GM04503 (cell line): ENCODE measurements at regions not wholly inside any gene's neighbourhood (a gene's known extent, or its start where the extent isn't known, plus 50 kb on each side); places are given as distances from the start of the nearest gene placed in this dataset.

Experiments used
- DNase-seq: peaks from one replicate; pipeline ENCODE4 v3.0.0-alpha.2; 2012; ENCODE audit warnings: low read depth

- DNase-seq = no peak
Measured at GRCh38 chr6:88558981-88559380, 392.8 kb upstream of the CNR1 start.

DNA sequence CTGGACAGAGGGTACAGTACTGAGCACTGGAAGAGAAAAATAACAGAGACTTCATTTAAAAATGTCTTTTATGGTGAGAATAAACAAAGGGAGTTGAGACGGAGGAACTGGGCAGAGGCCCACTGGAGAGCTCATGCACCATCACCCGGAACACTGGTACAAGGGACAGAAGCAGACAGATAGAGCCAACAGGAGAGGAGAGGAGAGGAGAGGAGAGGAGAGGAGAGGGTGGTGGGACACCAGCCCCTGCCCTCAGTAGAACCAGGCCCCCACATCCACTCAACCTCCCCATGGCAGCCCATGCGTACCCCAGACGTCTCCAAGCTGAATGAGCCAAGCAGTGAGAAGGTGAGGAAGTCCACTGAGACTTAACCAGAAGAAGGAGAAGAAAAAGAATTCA lies 390.5 kb upstream of the CNR1 start:
- no peak for DNase-seq

GRCh38 chr6:88548891-88549505 lies 382.9 kb upstream of the CNR1 start:
- DNase-seq = no peak

DNA sequence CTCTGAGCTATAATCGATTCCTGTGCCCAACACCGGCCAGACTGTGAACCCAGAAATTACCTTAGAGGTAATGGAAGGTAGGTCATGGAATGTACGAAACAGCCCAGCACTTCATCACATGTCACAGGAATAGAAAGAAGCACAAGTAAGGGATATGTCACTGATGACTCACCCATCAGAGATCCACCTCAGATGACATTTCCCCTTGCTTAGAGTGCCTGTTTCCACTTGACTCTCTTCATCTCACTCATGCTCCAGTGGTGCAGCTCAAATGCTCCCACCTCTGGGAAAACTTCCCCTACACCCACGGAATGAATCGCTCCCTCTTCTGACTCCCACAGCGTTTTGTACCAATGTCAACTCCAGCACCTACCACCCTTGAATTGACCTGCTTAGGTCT lies 381.6 kb upstream of the CNR1 start:
- DNase-seq = no peak

- DNase-seq = no peak
Measured at GRCh38 chr6:88545991-88546390, 379.8 kb upstream of the CNR1 start.

DNA sequence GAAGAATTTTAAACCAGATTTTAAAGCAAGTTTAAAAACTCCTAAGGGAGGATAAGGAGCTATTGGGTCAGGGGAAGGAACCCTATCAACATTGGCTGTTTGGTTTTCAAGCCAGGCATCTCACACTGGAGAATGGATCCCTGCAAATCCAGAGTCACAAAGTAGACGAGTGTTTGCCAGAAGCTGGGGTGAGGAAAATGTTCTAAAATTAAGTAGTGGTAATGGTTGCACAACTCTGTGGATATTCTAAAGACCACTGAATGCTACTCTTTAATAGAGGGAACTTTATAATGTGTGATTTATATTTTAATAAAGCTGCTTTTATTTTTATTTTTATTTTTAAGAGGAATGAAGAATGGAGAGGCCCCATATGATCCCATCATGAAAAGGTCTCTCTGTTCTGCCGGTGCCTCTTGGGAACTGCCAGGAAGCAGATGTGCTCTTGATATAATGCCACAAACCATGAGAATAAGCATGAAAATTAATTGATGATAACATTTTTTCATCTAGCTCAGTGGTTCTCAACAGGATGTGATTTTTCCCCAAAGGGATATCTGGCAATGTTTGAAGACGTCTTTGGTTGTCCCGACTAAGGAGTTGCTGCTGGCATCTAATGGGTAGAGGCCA lies 379.0 kb upstream of the CNR1 start:
- DNase-seq = no peak

DNA sequence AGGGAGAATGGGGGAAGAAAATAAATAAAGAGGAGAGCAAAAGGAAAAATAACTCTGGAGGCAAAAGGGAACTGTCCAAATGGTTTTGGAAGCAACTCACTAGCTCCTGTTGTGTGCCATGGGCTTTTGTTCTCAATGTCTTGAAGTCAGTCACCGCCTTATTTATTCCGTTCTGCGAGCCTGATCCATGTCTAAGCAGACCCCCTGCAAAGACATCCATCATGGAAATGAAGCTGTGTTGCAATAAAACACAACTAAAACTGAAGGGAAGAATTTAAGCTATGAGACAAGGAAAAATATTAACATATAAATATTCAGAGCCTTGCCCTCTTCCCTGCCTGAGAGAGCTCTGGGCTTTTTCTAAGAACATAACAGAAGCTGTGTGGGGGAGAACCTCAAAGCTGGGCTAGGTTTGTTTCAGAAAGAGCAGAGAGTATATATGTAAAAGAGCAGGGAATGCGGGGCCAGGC lies 373.2 kb upstream of the CNR1 start:
- no peak for DNase-seq

GRCh38 chr6:88538840-88539239 lies 372.7 kb upstream of the CNR1 start:
- no peak for DNase-seq

DNA sequence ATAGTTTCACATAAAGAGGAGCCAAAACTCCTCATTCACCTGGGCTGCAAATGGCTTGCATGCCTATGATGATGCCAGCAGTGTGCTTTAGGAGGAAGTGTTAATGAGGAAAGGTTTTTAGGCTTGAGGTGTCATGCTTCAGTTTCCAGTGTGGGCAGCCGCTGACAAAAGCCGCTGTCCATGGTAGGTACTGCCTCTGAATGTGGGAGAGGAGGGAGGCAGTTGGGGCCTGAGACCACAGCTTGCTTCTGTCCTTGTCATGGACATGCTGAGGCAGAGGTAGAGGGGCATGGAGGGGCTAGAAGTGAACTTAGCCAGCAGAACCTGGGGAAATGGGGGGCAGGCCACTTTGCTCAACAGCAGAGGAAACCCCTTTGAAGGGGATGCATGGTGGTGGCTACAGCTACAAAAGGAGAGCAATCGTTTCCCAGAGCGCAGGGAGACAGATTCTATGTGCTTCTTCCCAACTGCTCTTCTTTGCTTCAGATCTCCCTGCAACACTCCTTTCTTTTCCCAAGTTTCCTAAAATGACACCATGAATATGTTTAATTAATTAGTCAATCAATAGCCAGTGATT lies 372.1 kb upstream of the CNR1 start:
- DNase-seq = no peak

DNA sequence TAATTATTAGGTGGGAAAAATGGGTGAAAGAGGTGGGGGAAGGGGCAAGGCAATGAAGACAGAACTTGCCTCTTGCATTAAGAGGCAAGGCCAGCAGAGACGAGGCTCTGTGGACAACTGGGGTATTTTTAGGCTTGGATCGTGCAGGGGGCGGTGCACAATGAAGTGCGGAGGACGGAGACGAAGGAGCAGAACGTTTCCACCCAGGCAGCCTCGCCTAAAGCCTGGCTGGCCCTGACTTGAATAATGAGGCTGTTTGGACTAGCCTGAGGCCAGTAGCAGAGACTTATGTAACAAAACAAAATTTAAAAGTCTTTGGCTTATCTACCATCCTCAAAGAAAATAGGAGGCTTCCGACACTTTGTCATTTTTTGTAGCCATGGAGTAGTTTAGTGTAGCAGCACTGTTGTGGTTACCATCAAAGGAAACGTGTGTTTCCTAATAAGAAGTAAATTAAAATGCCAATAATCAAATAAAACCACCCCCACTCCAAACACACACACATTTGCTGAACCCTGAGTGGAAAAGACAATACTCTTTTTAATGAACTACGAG lies 370.0 kb upstream of the CNR1 start:
- no peak for DNase-seq

DNA sequence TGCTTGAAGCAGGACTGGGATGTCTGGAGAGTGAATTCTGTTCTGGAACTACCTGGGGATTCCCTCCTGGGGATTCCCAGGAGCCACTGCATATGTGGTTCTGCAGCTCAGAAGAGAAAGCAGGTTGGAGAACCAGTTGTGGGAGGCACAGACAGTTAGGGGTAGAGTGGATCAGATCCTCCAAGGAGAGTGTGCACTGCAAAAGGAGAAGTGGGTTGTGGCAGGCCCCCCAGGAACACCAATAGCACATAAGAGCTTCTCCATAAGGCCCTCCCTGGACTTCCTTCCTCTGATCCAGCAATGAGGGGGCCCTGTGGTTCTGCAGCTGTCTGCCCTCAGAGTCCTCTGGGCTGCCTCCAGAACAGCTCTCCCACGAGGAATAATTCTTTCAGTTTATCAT lies 369.2 kb upstream of the CNR1 start:
- DNase-seq = no peak

- DNase-seq = no peak
Measured at GRCh38 chr6:88532241-88532860, 366.2 kb upstream of the CNR1 start.

DNA sequence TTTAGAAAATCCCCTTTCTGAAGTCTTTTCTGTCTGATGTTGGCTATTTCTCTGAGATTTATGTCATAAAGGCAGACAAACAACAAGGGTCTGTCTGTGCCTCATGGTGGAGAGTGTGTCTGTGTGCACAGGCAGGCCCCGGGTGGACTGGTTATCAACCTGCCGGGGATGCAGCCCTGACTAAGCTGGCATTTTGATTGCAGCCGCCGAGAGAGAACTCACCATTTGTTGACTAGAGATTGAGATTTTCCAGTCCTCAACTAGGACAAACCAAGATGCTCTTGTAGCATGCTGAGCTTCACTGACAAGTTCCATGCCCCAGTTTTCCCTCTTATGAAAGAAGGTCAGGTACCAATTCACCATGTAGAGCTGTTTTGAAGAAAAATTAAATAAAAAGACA lies 363.6 kb upstream of the CNR1 start:
- no peak for DNase-seq

- DNase-seq = no peak
Measured at GRCh38 chr6:88520445-88520844, 354.3 kb upstream of the CNR1 start.

DNA sequence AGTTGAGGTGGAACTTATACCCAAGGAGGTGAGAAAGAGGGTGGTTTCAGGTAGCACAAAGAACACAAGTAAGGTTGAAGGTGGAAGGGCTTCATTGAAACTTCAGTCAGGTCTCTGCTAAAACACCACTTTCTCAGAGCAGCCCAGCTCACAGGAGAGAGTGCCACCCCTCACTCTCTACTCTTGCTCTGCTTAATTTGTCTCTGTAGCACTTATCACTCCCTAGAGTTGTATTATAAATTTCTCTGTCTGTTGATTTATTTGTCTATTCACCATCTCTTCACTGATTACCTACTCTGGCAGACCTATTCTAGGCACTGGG lies 353.8 kb upstream of the CNR1 start:
- no peak for DNase-seq

DNA sequence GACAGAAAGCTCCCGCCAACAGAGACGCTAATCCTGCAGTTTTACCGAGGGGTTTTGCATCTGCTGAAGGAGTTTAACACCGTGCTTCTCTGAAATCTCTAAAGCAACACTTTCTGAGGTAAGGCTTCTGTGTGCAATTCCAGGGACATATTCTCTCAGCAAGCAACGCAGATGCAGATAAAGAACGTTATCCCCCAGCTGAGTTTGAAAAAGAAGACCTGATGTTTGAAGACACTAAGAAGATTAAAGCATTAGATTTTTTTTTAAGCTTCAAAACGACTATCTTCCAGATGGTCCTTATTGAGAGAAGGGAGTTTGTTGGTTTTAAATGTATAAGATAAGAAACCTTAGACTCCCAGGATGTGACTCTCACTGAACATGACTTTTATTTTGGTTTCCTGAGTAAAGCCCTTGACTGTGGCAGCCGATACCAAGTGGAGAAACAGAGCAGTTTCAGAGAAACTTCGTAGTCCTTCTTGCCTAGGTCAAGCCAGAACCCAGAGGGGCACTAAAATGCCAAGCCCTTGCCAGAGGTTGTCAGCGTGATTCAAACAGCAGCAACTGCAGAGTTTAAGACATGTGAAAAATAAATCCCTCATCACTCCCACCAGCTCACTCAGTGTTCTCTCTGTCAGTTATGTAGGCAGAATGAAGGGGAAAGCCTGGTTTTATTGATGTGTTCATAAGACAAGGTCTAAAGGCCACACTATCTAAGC lies 353.3 kb upstream of the CNR1 start:
- no peak for DNase-seq

GRCh38 chr6:88517737-88518136 lies 351.6 kb upstream of the CNR1 start:
- no peak for DNase-seq

- DNase-seq = no peak
Measured at GRCh38 chr6:88513920-88514319, 347.8 kb upstream of the CNR1 start.

- DNase-seq = no peak
Measured at GRCh38 chr6:88513471-88513870, 347.3 kb upstream of the CNR1 start.

- DNase-seq = no peak
Measured at GRCh38 chr6:88512951-88513350, 346.8 kb upstream of the CNR1 start.

DNA sequence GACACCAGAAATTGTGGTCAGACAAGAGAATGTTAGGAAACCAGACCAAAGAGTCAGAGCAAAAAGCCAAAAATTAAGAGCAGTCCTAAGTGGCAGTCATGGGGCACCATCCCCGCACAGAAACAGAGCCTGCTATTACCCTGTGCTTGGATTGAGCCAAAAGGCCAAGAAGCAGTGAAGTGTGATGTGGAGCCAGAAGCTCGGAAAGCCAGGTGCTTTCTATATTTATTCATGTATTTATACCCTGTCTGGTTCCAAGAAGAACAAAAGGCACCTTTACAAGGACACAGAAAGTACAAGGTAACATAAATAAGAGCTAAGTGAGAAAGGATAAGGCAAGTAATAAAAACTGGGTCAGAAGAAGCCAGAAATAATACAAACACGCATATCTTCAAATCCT lies 336.2 kb upstream of the CNR1 start:
- DNase-seq = no peak

GRCh38 chr6:88499845-88500699 lies 333.9 kb upstream of the CNR1 start:
- DNase-seq = no peak
